ENCODE measurements at regions not wholly inside any gene's neighbourhood (a gene's known extent, or its start where the extent isn't known, plus 50 kb on each side); places are given as distances from the start of the nearest gene placed in this dataset.

- no peak for DNase-seq
Measured at GRCh38 chr17:36875698-36876293, 61.5 kb upstream of the LHX1 start.

DNA sequence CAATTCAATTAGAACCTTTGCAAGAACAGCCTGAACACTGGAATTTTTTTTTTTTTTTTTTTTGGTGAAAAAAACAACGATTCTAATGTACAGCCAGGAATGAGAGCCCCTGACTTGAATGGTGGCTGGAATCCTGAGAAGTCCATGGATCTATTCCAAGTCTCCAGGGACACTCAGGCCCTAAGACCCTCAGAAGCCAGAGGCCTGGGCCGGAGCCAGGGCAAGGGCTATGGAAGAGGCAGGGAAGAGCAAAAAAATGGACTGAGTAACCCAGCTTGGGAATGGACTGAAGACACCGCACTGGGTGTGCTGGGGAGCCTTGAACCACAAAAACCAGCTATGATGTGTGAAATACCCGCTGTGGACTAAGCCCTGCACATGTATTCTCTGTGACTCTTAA is 60.3 kb upstream of the LHX1 start:
- DNase-seq = no peak

- no peak for DNase-seq
Measured at GRCh38 chr17:36877771-36878170, 59.5 kb upstream of the LHX1 start.

- DNase-seq = no peak
Measured at GRCh38 chr17:36878216-36878615, 59.1 kb upstream of the LHX1 start.

GRCh38 chr17:36879027-36879426 is 58.2 kb upstream of the LHX1 start:
- DNase-seq = no peak

DNA sequence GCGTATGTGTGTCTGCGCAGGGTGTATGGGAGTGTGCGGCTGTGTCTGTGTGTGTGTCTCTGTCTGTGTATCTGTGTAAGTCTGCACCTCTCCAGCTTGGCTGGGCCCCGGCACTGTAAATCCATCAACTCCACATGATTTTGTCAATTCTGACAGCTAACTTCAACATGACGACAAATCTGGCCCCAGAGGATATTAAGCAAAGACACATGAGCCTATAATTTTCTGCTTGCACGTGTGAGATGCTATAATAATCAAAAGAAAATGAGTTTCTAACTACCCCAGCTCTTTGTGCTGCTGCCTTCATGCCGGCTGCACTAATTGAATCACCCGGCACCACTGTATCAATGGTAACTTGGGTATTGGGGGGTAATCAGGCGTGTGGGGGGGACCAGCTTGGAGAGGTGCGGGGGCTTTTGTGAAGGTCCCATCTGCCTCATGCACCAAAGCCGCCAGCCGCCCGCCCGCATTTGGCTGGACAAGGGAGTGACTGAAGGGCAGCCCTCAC is 57.6 kb upstream of the LHX1 start:
- no peak for DNase-seq

GRCh38 chr17:36880268-36880905 is 56.9 kb upstream of the LHX1 start:
- DNase-seq = no peak

DNA sequence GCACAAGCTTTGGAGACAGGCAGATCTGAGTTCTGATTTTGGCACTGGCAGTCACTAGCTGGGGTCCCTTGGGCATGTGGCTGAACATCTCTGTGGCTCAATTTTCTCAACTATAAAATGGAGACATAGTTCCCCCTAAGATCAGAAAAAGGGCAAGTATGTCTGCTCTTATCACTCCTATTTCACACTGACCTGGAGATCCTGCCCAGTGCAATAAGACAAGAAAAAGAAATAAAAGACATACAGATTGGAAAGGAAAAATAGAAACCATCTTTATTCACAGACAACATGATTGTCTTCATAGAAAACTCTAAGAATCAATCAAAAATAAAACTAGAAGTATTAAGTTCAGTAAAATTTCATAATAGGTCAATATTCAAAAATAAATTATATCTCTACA is 56.0 kb upstream of the LHX1 start:
- no peak for DNase-seq

GRCh38 chr17:36884495-36885152 is 52.7 kb upstream of the LHX1 start:
- DNase-seq = no peak

- no peak for DNase-seq
Measured at GRCh38 chr17:36885153-36885735, 52.0 kb upstream of the LHX1 start.

- no peak for DNase-seq
Measured at GRCh38 chr17:36885771-36886377, 51.4 kb upstream of the LHX1 start.

Data from NCI-H2107 (cell line).